ENCODE measurements at regions not wholly inside any gene's neighbourhood (a gene's known extent, or its start where the extent isn't known, plus 50 kb on each side); places are given as distances from the start of the nearest gene placed in this dataset.
"Not testable (repeated sequence)": the region's sequence is repeated elsewhere in the genome, so short reads cannot be mapped to it uniquely, and the experiment has no call there.

DNA sequence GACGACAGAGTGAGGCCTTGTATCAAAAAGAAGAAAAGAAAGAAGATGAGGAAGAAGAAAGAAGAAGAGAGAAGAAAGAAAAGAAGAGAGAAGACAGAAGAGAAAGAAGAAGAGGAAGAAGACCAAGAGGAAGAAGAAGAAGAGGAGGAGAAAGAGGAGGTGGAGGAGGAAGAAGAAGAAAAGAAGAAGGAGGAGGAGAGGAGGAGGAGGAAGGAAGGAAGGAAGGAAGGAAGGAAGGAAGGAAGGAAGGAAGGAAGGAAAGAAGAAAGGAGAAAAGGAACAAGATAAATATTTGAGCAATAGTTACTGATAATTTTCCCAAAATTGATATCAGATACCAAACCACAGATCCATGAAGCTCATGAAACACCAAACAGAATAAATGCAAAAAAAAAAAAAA lies 169.7 kb upstream of the TMEM45B start:
- no peak overlapping the region for H3K14ac ChIP-seq (ENCODE audit: low read length)
- no peaks in the 10 kb centered on the region for H3K4me1 ChIP-seq (ENCODE audit: control insufficient read depth in 2 of 2, insufficient read depth in 1 of 2, low read depth in 1 of 2, low read length in 2 of 2)
- H2BK120ac ChIP-seq (ENCODE audit: low read depth, low read length), result no peak overlapping the region
- no peak overlapping the region for H4K8ac ChIP-seq (ENCODE audit: low read depth, low read length)
- no peak overlapping the region for H2AFZ ChIP-seq (ENCODE audit: low read length)
- no peak overlapping the region for H2AK5ac ChIP-seq (ENCODE audit: low read depth, low read length)
- H3K4ac ChIP-seq (ENCODE audit: low read length), result no peak overlapping the region
- no peak overlapping the region for H2BK15ac ChIP-seq (ENCODE audit: low read length)
- no peak for DNase-seq (ENCODE audit: low spot score)
- no peak overlapping the region for H3K18ac ChIP-seq (ENCODE audit: low read length)
- no peak overlapping the region for H3K23ac ChIP-seq (ENCODE audit: low read depth, low read length, poor library complexity)
- H3K9ac ChIP-seq (ENCODE audit: low read depth, low read length, poor library complexity), result no peak overlapping the region
- no peaks in the 10 kb centered on the region for H3K9me3 ChIP-seq (replicated peaks in 1 of 2; ENCODE audit: control insufficient read depth in 2 of 2, insufficient read depth in 1 of 2, low read depth in 1 of 2, low read length in 2 of 2)
- H2BK12ac ChIP-seq (ENCODE audit: low read length), result no peak overlapping the region
- H2BK5ac ChIP-seq (ENCODE audit: low read length), result no peak overlapping the region
- no peaks in the 10 kb centered on the region for H3K27me3 ChIP-seq (ENCODE audit: control insufficient read depth in 3 of 3, insufficient read depth in 3 of 3, low read depth in 1 of 3, low read length in 3 of 3)
- no peak overlapping the region for H3K4me2 ChIP-seq (ENCODE audit: insufficient read depth, low read length, poor library complexity, severe bottlenecking)
- no peaks in the 10 kb centered on the region for H3K79me1 ChIP-seq (ENCODE audit: low read depth, low read length)
- H4K91ac ChIP-seq (ENCODE audit: low read depth, low read length, poor library complexity), result no peak overlapping the region
- no peaks in the 10 kb centered on the region for H3K36me3 ChIP-seq (replicated peaks in 1 of 2; ENCODE audit: control insufficient read depth in 2 of 2, insufficient read depth in 2 of 2, low read length in 2 of 2)
- WGBS, 2 donors (ENCODE audit: extremely low coverage in 2 of 2, insufficient read length in 2 of 2, insufficient replicate concordance in 1 of 2), result no CpG with 5 or more reads among the region's 1 CpG
- no peak overlapping the region for H3K4me3 ChIP-seq (ENCODE audit: low read length in 2 of 2)
- no peak overlapping the region for H3K27ac ChIP-seq (replicated peaks; ENCODE audit: low read length)

DNA sequence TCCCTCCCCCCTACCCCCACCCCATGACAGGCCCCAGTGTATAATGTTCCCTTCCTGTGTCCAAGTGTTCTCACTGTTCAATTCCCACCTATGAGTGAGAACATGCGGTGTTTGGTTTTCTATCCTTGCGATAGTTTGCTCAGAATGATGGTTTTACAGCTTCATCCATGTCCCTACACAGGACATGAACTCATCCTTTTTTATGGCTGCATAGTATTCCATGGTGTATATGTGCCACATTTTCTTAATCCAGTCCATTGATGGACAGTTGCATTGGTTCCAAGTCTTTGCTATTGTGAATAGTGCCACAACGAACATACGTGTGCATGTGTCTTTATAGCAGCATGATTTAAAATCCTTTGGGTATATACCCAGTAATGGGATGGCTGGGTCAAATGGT lies 165.6 kb upstream of the TMEM45B start:
- H3K9ac ChIP-seq (ENCODE audit: low read depth, low read length, poor library complexity); H3K4me1 ChIP-seq (ENCODE audit: control insufficient read depth in 2 of 2, insufficient read depth in 1 of 2, low read depth in 1 of 2, low read length in 2 of 2); H4K91ac ChIP-seq (ENCODE audit: low read depth, low read length, poor library complexity); H3K4ac ChIP-seq (ENCODE audit: low read length); H2AK5ac ChIP-seq (ENCODE audit: low read depth, low read length); H2BK15ac ChIP-seq (ENCODE audit: low read length); H3K4me3 ChIP-seq (ENCODE audit: low read length in 2 of 2); H3K79me1 ChIP-seq (ENCODE audit: low read depth, low read length); H4K8ac ChIP-seq (ENCODE audit: low read depth, low read length); H2BK120ac ChIP-seq (ENCODE audit: low read depth, low read length); H3K23ac ChIP-seq (ENCODE audit: low read depth, low read length, poor library complexity); H3K27me3 ChIP-seq (ENCODE audit: control insufficient read depth in 3 of 3, insufficient read depth in 3 of 3, low read depth in 1 of 3, low read length in 3 of 3); H2BK5ac ChIP-seq (ENCODE audit: low read length); DNase-seq (ENCODE audit: low spot score); H3K9me3 ChIP-seq (replicated peaks in 1 of 2; ENCODE audit: control insufficient read depth in 2 of 2, insufficient read depth in 1 of 2, low read depth in 1 of 2, low read length in 2 of 2); H3K27ac ChIP-seq (replicated peaks; ENCODE audit: low read length); H2BK12ac ChIP-seq (ENCODE audit: low read length); H3K4me2 ChIP-seq (ENCODE audit: insufficient read depth, low read length, poor library complexity, severe bottlenecking); H3K14ac ChIP-seq (ENCODE audit: low read length); H3K36me3 ChIP-seq (replicated peaks in 1 of 2; ENCODE audit: control insufficient read depth in 2 of 2, insufficient read depth in 2 of 2, low read length in 2 of 2); H2AFZ ChIP-seq (ENCODE audit: low read length); H3K18ac ChIP-seq (ENCODE audit: low read length): not testable (repeated sequence)
- no CpG with 5 or more reads among the region's 4 CpGs for WGBS, 2 donors (ENCODE audit: extremely low coverage in 2 of 2, insufficient read length in 2 of 2, insufficient replicate concordance in 1 of 2)

- H3K9ac ChIP-seq (ENCODE audit: low read depth, low read length, poor library complexity), result no peak overlapping the region
- H3K36me3 ChIP-seq (replicated peaks in 1 of 2; ENCODE audit: control insufficient read depth in 2 of 2, insufficient read depth in 2 of 2, low read length in 2 of 2), result no peaks in the 10 kb centered on the region
- no peak overlapping the region for H4K8ac ChIP-seq (ENCODE audit: low read depth, low read length)
- no peak overlapping the region for H2BK15ac ChIP-seq (ENCODE audit: low read length)
- WGBS, 2 donors (ENCODE audit: extremely low coverage in 2 of 2, insufficient read length in 2 of 2, insufficient replicate concordance in 1 of 2), result no CpG with 5 or more reads among the region's 1 CpG
- no peak overlapping the region for H3K18ac ChIP-seq (ENCODE audit: low read length)
- no peak overlapping the region for H2BK12ac ChIP-seq (ENCODE audit: low read length)
- H3K4me2 ChIP-seq (ENCODE audit: insufficient read depth, low read length, poor library complexity, severe bottlenecking), result no peak overlapping the region
- H2BK120ac ChIP-seq (ENCODE audit: low read depth, low read length), result no peak overlapping the region
- H3K4me1 ChIP-seq (ENCODE audit: control insufficient read depth in 2 of 2, insufficient read depth in 1 of 2, low read depth in 1 of 2, low read length in 2 of 2), result no peaks in the 10 kb centered on the region
- no peak overlapping the region for H2AK5ac ChIP-seq (ENCODE audit: low read depth, low read length)
- H3K23ac ChIP-seq (ENCODE audit: low read depth, low read length, poor library complexity), result no peak overlapping the region
- no peak overlapping the region for H3K4ac ChIP-seq (ENCODE audit: low read length)
- no peak overlapping the region for H2AFZ ChIP-seq (ENCODE audit: low read length)
- H4K91ac ChIP-seq (ENCODE audit: low read depth, low read length, poor library complexity), result no peak overlapping the region
- H3K27me3 ChIP-seq (ENCODE audit: control insufficient read depth in 3 of 3, insufficient read depth in 3 of 3, low read depth in 1 of 3, low read length in 3 of 3), result no peaks in the 10 kb centered on the region
- H3K4me3 ChIP-seq (ENCODE audit: low read length in 2 of 2), result no peak overlapping the region
- H2BK5ac ChIP-seq (ENCODE audit: low read length), result no peak overlapping the region
- no peak overlapping the region for H3K27ac ChIP-seq (replicated peaks; ENCODE audit: low read length)
- no peak for DNase-seq (ENCODE audit: low spot score)
- H3K14ac ChIP-seq (ENCODE audit: low read length), result no peak overlapping the region
- peaks cover 0 to 4% of the 10 kb centered on the region in 2 donors for H3K9me3 ChIP-seq (replicated peaks in 1 of 2; ENCODE audit: control insufficient read depth in 2 of 2, insufficient read depth in 1 of 2, low read depth in 1 of 2, low read length in 2 of 2)
- no peaks in the 10 kb centered on the region for H3K79me1 ChIP-seq (ENCODE audit: low read depth, low read length)
These were observed 162.8 kb upstream of the TMEM45B start for GRCh38 chr11:129652835-129653234.

DNA sequence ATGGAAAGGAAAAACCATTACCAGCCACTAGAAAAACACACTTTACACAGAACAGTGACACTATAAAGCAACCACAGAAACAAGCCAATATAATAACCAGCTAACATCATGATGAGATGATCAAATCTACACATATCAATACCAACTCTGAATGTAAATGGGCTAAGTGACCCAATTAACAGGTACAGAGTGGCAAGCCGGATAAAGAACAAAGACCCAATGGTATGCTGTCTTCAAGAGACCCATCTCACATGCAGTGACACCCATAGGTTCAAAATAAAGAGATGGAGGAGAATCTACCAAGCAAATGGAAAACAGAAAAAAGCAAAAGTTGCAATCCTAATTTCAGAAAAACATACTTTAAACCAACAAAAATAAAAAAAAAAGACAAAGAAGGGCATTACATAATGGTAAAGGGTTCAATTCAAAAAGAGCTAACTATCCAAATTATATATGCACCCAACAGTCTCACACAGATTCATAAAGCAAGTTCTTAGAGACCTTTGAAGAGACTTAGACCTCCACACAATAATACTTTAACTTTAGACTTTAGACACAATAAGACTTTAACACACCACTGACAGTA lies 160.3 kb upstream of the TMEM45B start:
- no peak overlapping the region for H4K8ac ChIP-seq (ENCODE audit: low read depth, low read length)
- no peak overlapping the region for H2BK15ac ChIP-seq (ENCODE audit: low read length)
- peaks cover 0 to 4% of the 10 kb centered on the region in 2 donors for H3K4me1 ChIP-seq (ENCODE audit: control insufficient read depth in 2 of 2, insufficient read depth in 1 of 2, low read depth in 1 of 2, low read length in 2 of 2)
- H2BK120ac ChIP-seq (ENCODE audit: low read depth, low read length), result no peak overlapping the region
- DNase-seq (ENCODE audit: low spot score), result no peak
- no peak overlapping the region for H3K27ac ChIP-seq (replicated peaks; ENCODE audit: low read length)
- H3K9me3 ChIP-seq (replicated peaks in 1 of 2; ENCODE audit: control insufficient read depth in 2 of 2, insufficient read depth in 1 of 2, low read depth in 1 of 2, low read length in 2 of 2), result peaks cover 0 to 4% of the 10 kb centered on the region in 2 donors
- WGBS, 2 donors (ENCODE audit: extremely low coverage in 2 of 2, insufficient read length in 2 of 2, insufficient replicate concordance in 1 of 2), result no CpG with 5 or more reads among the region's 1 CpG
- H2BK5ac ChIP-seq (ENCODE audit: low read length), result no peak overlapping the region
- no peak overlapping the region for H3K4ac ChIP-seq (ENCODE audit: low read length)
- H3K79me1 ChIP-seq (ENCODE audit: low read depth, low read length), result no peaks in the 10 kb centered on the region
- H3K4me3 ChIP-seq (ENCODE audit: low read length in 2 of 2), result no peak overlapping the region
- H3K27me3 ChIP-seq (ENCODE audit: control insufficient read depth in 3 of 3, insufficient read depth in 3 of 3, low read depth in 1 of 3, low read length in 3 of 3), result no peaks in the 10 kb centered on the region
- H3K4me2 ChIP-seq (ENCODE audit: insufficient read depth, low read length, poor library complexity, severe bottlenecking), result no peak overlapping the region
- H2BK12ac ChIP-seq (ENCODE audit: low read length), result no peak overlapping the region
- no peaks in the 10 kb centered on the region for H3K36me3 ChIP-seq (replicated peaks in 1 of 2; ENCODE audit: control insufficient read depth in 2 of 2, insufficient read depth in 2 of 2, low read length in 2 of 2)
- no peak overlapping the region for H2AK5ac ChIP-seq (ENCODE audit: low read depth, low read length)
- no peak overlapping the region for H3K18ac ChIP-seq (ENCODE audit: low read length)
- H2AFZ ChIP-seq (ENCODE audit: low read length), result no peak overlapping the region
- no peak overlapping the region for H3K23ac ChIP-seq (ENCODE audit: low read depth, low read length, poor library complexity)
- no peak overlapping the region for H4K91ac ChIP-seq (ENCODE audit: low read depth, low read length, poor library complexity)
- no peak overlapping the region for H3K14ac ChIP-seq (ENCODE audit: low read length)
- H3K9ac ChIP-seq (ENCODE audit: low read depth, low read length, poor library complexity), result no peak overlapping the region
